Calu3 (cell line): ENCODE measurements at regions not wholly inside any gene's neighbourhood (a gene's known extent, or its start where the extent isn't known, plus 50 kb on each side); places are given as distances from the start of the nearest gene placed in this dataset.

Experiments used
- BruUV-seq: library from RNA; stranded (reverse); fragments of 400-500 nt; replicated peaks from 2 replicates; lab custom pipeline; 2021; lab: Mats Ljungman, UMichigan
- CTCF ChIA-PET: fragments of 300-600 bp; sonication (Branson Sonifier 250); formaldehyde crosslinking; loops from one replicate; lab custom pipeline; 2022; ENCODE audit warnings: antibody characterized with exemption; lab: Charles Lee
- DNase-seq: peaks from one replicate; pipeline ENCODE4 v3.0.0; 2022
- H3K27ac Mint-ChIP-seq: one replicate; pipeline ENCODE4 v1.8.0; 2022; ENCODE audit warnings: mixed read lengths; ENCODE audit not compliant: unreplicated experiment
- H3K27me3 Mint-ChIP-seq: one replicate; pipeline ENCODE4 v1.8.0; 2022; ENCODE audit warnings: mixed read lengths; ENCODE audit not compliant: unreplicated experiment
- H3K36me3 Mint-ChIP-seq: one replicate; pipeline ENCODE4 v1.8.0; 2022; ENCODE audit warnings: mild to moderate bottlenecking, moderate library complexity, mixed read lengths; ENCODE audit not compliant: insufficient read depth, unreplicated experiment
- H3K4me1 Mint-ChIP-seq: one replicate; pipeline ENCODE4 v1.8.0; 2022; ENCODE audit warnings: mild to moderate bottlenecking, low read depth, mixed read lengths; ENCODE audit not compliant: unreplicated experiment
- H3K4me3 Mint-ChIP-seq: one replicate; pipeline ENCODE4 v1.8.0; 2022; ENCODE audit warnings: mild to moderate bottlenecking, low read depth, moderate library complexity, mixed read lengths; ENCODE audit not compliant: unreplicated experiment
- H3K9me3 Mint-ChIP-seq: one replicate; pipeline ENCODE4 v1.8.0; 2022; ENCODE audit warnings: low read depth, mixed read lengths; ENCODE audit not compliant: unreplicated experiment
- CTCF ChIP-seq: fragments of 200-600 bp; IDR thresholded peaks from one replicate; pipeline ENCODE4 v1.8.0; 2022; ENCODE audit warnings: antibody characterized with exemption; ENCODE audit not compliant: unreplicated experiment
- intact Hi-C: fragments of 100-400 bp; cut with micrococcal nuclease; formaldehyde crosslinking; loops from one replicate; pipeline ENCODE4 v1.10.0; 2022; ENCODE audit not compliant: unreplicated experiment

- Mint-ChIP-seq H3K9me3 (no peaks in the 10 kb centered on the region), H3K36me3 (no peaks in the 10 kb centered on the region), H3K27me3 (peaks cover 15% of the 10 kb centered on the region), H3K4me1 (peaks cover 13% of the 10 kb centered on the region), H3K4me3 (no peak overlapping the region), H3K27ac (no peak overlapping the region)
- TF ChIP-seq CTCF: no peak
- CTCF ChIA-PET: interaction anchor here (0.7 kb wide), 1 partner anchor 535 kb away, joined by 3 read pairs; the partner anchor contains the start of gene PRDM1
- no TSS peak for BruUV-seq
- intact Hi-C loops: no loop called here
- DNase-seq: no peak
Observed at GRCh38 chr6:105550955-105551620, 148.2 kb upstream of the PREP start.

- no TSS peak for BruUV-seq
- no peaks in the 10 kb centered on the region for H3K36me3 Mint-ChIP-seq
- H3K4me1 Mint-ChIP-seq: no peaks in the 10 kb centered on the region
- no peak overlapping the region for H3K27ac Mint-ChIP-seq
- no peaks in the 10 kb centered on the region for H3K9me3 Mint-ChIP-seq
- no peak for TF ChIP-seq CTCF
- CTCF ChIA-PET: no interaction called here
- DNase-seq: no peak
- no peak overlapping the region for H3K4me3 Mint-ChIP-seq
- intact Hi-C loops: no loop called here
- H3K27me3 Mint-ChIP-seq: peaks cover 15% of the 10 kb centered on the region
Observed at GRCh38 chr6:105546754-105547153, 143.9 kb upstream of the PREP start.

GRCh38 chr6:105545947-105546731 is 143.3 kb upstream of the PREP start:
- intact Hi-C loops: no loop called here
- peaks cover 15% of the 10 kb centered on the region for H3K27me3 Mint-ChIP-seq
- no peak for DNase-seq
- no TSS peak for BruUV-seq
- H3K9me3 Mint-ChIP-seq: no peaks in the 10 kb centered on the region
- H3K27ac Mint-ChIP-seq: no peak overlapping the region
- H3K36me3 Mint-ChIP-seq: no peaks in the 10 kb centered on the region
- CTCF ChIA-PET: interaction anchor here (0.5 kb wide), 1 partner anchor 1062 kb away, joined by 3 read pairs; no protein-coding TSS in a partner anchor
- TF ChIP-seq CTCF: no peak
- H3K4me3 Mint-ChIP-seq: no peak overlapping the region
- H3K4me1 Mint-ChIP-seq: no peaks in the 10 kb centered on the region

- BruUV-seq: no TSS peak
Observed at GRCh38 chr6:105545228-105545920, 142.5 kb upstream of the PREP start.

More at GRCh38 chr6:105545228-105545920, 142.5 kb upstream of the PREP start:
- Mint-ChIP-seq H3K9me3 (no peaks in the 10 kb centered on the region), H3K4me1 (no peaks in the 10 kb centered on the region), H3K36me3 (no peaks in the 10 kb centered on the region), H3K27ac (no peak overlapping the region), H3K27me3 (peaks cover 15% of the 10 kb centered on the region), H3K4me3 (no peak overlapping the region)
- TF ChIP-seq CTCF: no peak
- intact Hi-C loops: no loop called here
- DNase-seq: no peak
- CTCF ChIA-PET: interaction anchor here (0.5 kb wide), 1 partner anchor 1063 kb away, joined by 3 read pairs; no protein-coding TSS in a partner anchor
